GM18505 (cell line): ENCODE measurements at regions not wholly inside any gene's neighbourhood (a gene's known extent, or its start where the extent isn't known, plus 50 kb on each side); places are given as distances from the start of the nearest gene placed in this dataset.

ENCODE experiments used
- ATAC-seq: cut with Tn5 transposase; IDR thresholded peaks from one replicate; pipeline ENCODE4 v1.9.1; 2021; ENCODE audit not compliant: unreplicated experiment
- POLR2A ChIP-seq: IDR thresholded peaks from 4 replicates; pipeline ENCODE4 v1.6.1; 2011; ENCODE audit warnings: borderline replicate concordance; ENCODE audit not compliant: insufficient read depth, insufficient read length; ENCODE audit errors: extremely low read depth

GRCh38 chr2:129885735-129886134 lies 93.7 kb upstream of the RAB6C start:
- no peak for ATAC-seq
- TF ChIP-seq POLR2A, result no peak

- TF ChIP-seq POLR2A, result no peak
- ATAC-seq, result no peak
Observed at GRCh38 chr2:129887688-129888266, 91.7 kb upstream of the RAB6C start.

GRCh38 chr2:129888461-129888860 lies 91.0 kb upstream of the RAB6C start:
- no peak for ATAC-seq
- TF ChIP-seq POLR2A, result no peak

- no peak for TF ChIP-seq POLR2A
- no peak for ATAC-seq
Observed at GRCh38 chr2:129888896-129889295, 90.6 kb upstream of the RAB6C start.

GRCh38 chr2:129891341-129892320 lies 87.8 kb upstream of the RAB6C start:
- TF ChIP-seq POLR2A, result no peak
- ATAC-seq, result no peak

- no peak for ATAC-seq
Observed at GRCh38 chr2:129892360-129892759, 87.1 kb upstream of the RAB6C start.

GRCh38 chr2:129892773-129893172 lies 86.7 kb upstream of the RAB6C start:
- no peak for TF ChIP-seq POLR2A
- ATAC-seq, result no peak

More at GRCh38 chr2:129892360-129892759, 87.1 kb upstream of the RAB6C start:
- TF ChIP-seq POLR2A, result no peak

- no peak for ATAC-seq
- no peak for TF ChIP-seq POLR2A
Observed at GRCh38 chr2:129893244-129893643, 86.2 kb upstream of the RAB6C start.

GRCh38 chr2:129894616-129895015 lies 84.8 kb upstream of the RAB6C start:
- ATAC-seq, result no peak
- no peak for TF ChIP-seq POLR2A

- no peak for TF ChIP-seq POLR2A
- no peak for ATAC-seq
Observed at GRCh38 chr2:129895061-129895460, 84.4 kb upstream of the RAB6C start.

GRCh38 chr2:129895526-129896082 lies 83.9 kb upstream of the RAB6C start:
- TF ChIP-seq POLR2A, result no peak
- no peak for ATAC-seq

GRCh38 chr2:129896226-129897100 lies 83.0 kb upstream of the RAB6C start:
- no peak for TF ChIP-seq POLR2A
- no peak for ATAC-seq

GRCh38 chr2:129901754-129902415 lies 77.6 kb upstream of the RAB6C start:
- TF ChIP-seq POLR2A, result no peak
- no peak for ATAC-seq
